Glutamatergic neuron (in vitro differentiated cells): ENCODE measurements at regions not wholly inside any gene's neighbourhood (a gene's known extent, or its start where the extent isn't known, plus 50 kb on each side); places are given as distances from the start of the nearest gene placed in this dataset.

Source experiments
- DNase-seq: peaks from one replicate; pipeline ENCODE4 v3.0.0; 2022
- H3K27ac Mint-ChIP-seq: one replicate; pipeline ENCODE4 v1.8.0; 2020; ENCODE audit warnings: mild to moderate bottlenecking, mixed read lengths, inconsistent platforms; ENCODE audit not compliant: unreplicated experiment
- H3K27me3 Mint-ChIP-seq: one replicate; pipeline ENCODE4 v1.8.0; 2020; ENCODE audit warnings: mild to moderate bottlenecking, moderate library complexity, mixed read lengths, inconsistent platforms; ENCODE audit not compliant: unreplicated experiment
- H3K36me3 Mint-ChIP-seq: one replicate; pipeline ENCODE4 v1.8.0; 2020; ENCODE audit warnings: mild to moderate bottlenecking, mixed read lengths, inconsistent platforms; ENCODE audit not compliant: unreplicated experiment
- H3K4me1 Mint-ChIP-seq: one replicate; pipeline ENCODE4 v1.8.0; 2020; ENCODE audit warnings: mild to moderate bottlenecking, low read depth, mixed read lengths, inconsistent platforms; ENCODE audit not compliant: unreplicated experiment
- H3K4me3 Mint-ChIP-seq: one replicate; pipeline ENCODE4 v1.8.0; 2020; ENCODE audit warnings: mild to moderate bottlenecking, mixed read lengths, inconsistent platforms; ENCODE audit not compliant: unreplicated experiment
- H3K9me3 Mint-ChIP-seq: one replicate; pipeline ENCODE4 v1.8.0; 2020; ENCODE audit warnings: mild to moderate bottlenecking, moderate library complexity, mixed read lengths, inconsistent platforms; ENCODE audit not compliant: unreplicated experiment
- TF ChIP-seq, protein P1 (sequence below): fragments of 200-600 bp; sonication (generic); IDR thresholded peaks from one replicate; pipeline ENCODE4 v1.5.0; 2021; ENCODE audit not compliant: partially characterized antibody, unreplicated experiment

DNA sequence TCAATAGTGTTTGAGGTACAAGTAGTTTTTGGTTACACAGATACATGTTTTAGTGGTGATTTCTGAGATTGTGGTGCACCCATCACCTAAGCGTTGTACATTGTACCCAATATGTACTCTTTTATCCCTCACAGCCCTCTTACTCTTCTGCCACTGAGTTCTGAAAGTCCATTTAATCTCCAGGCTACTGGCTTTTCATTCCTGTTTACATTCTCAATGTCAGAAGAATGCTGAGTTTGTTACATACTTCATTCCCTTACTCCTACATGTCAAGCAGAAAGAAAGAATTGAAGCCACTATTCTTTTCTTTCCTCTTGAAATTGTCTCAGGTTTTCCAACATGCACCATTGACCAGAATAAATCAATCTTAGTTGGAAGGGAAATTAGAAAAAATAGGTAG lies 1565.9 kb downstream of the PLA2G4A start:
- Mint-ChIP-seq H3K27me3 (no peaks in the 10 kb centered on the region), H3K9me3 (no peaks in the 10 kb centered on the region), H3K4me3 (no peak overlapping the region), H3K4me1 (no peaks in the 10 kb centered on the region), H3K27ac (no peak overlapping the region), H3K36me3 (no peaks in the 10 kb centered on the region)
- no peak for DNase-seq
- TF ChIP-seq, protein P1, sequence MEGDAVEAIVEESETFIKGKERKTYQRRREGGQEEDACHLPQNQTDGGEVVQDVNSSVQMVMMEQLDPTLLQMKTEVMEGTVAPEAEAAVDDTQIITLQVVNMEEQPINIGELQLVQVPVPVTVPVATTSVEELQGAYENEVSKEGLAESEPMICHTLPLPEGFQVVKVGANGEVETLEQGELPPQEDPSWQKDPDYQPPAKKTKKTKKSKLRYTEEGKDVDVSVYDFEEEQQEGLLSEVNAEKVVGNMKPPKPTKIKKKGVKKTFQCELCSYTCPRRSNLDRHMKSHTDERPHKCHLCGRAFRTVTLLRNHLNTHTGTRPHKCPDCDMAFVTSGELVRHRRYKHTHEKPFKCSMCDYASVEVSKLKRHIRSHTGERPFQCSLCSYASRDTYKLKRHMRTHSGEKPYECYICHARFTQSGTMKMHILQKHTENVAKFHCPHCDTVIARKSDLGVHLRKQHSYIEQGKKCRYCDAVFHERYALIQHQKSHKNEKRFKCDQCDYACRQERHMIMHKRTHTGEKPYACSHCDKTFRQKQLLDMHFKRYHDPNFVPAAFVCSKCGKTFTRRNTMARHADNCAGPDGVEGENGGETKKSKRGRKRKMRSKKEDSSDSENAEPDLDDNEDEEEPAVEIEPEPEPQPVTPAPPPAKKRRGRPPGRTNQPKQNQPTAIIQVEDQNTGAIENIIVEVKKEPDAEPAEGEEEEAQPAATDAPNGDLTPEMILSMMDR: no peak

DNA sequence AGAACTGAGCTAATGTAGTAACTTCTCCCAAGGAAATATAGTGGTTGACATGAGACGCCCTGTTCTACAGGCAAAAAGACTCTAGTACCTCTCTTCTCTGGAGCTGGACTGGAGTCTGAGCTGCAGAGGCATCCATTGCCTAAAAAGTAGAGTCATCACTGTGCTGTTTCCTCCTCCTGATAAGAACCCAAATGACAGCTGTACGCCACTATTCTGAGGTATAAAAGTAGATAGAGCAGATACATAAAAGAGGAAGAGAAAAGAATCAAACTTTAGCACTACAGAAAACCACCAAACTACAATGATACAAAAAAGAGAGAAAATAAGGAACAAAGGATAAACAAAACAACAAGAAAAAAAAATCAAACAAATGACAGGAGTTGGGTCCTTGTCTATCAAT lies 1568.8 kb downstream of the PLA2G4A start:
- Mint-ChIP-seq H3K36me3 (no peaks in the 10 kb centered on the region), H3K27ac (no peak overlapping the region), H3K4me1 (no peaks in the 10 kb centered on the region), H3K27me3 (no peaks in the 10 kb centered on the region), H3K4me3 (no peak overlapping the region), H3K9me3 (no peaks in the 10 kb centered on the region)
- no peak for DNase-seq
- TF ChIP-seq, protein P1: no peak

DNA sequence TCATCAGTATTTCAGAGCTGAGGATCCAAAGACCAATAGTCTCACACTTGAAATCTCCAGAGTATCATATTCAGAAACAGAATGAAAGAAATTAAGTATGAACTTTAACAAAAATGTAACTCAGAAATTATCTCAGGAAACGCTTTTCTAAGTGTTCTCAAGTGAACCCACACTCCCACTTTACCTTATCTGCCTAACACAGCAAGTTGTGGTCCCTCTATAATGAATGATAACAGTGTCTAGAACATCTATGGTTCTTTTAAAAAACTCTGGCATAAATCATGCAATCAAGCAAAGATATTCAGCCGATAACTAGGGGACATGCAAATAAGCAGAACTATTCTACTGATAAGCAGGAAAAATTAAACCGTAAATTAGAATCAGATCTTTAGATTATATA lies 1574.2 kb downstream of the PLA2G4A start:
- no peak for DNase-seq
- no peak overlapping the region for H3K27ac Mint-ChIP-seq
- H3K27me3 Mint-ChIP-seq: no peaks in the 10 kb centered on the region
- no peaks in the 10 kb centered on the region for H3K4me1 Mint-ChIP-seq
- no peaks in the 10 kb centered on the region for H3K9me3 Mint-ChIP-seq
- H3K4me3 Mint-ChIP-seq: no peak overlapping the region
- no peaks in the 10 kb centered on the region for H3K36me3 Mint-ChIP-seq
- TF ChIP-seq, protein P1: no peak

DNA sequence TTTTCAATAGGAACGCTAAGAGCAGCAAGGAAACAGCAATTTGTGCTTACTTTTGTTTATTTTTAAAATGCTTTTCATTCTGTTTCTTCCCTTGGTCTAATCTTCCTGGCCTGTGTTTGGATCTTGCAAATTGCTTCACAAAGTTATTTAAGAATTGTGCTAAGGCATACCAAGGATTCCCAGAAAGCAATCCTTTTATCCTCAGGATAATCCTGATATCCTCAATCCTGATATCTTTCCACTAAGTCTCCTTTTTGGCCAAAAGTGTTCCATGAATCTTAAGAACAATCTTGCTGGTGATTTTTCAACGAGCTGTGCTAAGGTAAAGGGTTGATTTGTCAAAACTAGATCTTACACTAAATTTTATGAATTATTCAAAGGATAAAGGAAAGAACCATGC lies 1577.9 kb downstream of the PLA2G4A start:
- Mint-ChIP-seq H3K4me1 (no peaks in the 10 kb centered on the region), H3K9me3 (no peaks in the 10 kb centered on the region), H3K27me3 (no peaks in the 10 kb centered on the region), H3K4me3 (no peak overlapping the region), H3K36me3 (no peaks in the 10 kb centered on the region), H3K27ac (no peak overlapping the region)
- DNase-seq: no peak
- TF ChIP-seq, protein P1: no peak

DNA sequence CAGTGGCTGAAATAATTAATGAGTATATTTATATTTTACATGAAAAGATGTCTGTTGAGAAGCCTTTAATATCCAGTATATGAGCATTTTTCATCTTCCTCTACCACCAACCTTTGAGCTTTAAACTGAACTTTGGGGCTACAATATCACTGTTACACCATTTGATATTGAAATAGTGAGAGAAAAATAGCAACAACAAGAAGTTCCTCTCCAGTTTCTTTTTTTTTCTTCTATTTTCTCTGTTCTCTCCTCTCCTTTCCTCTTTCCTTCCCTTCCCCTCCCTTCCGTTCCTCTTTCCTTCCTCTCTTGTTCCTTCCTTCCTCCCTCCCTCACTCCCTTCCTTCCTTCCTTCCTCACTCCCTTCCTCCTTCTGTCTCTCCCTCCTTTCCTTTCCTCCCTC lies 1591.4 kb downstream of the PLA2G4A start:
- H3K4me3 Mint-ChIP-seq: no peak overlapping the region
- H3K9me3 Mint-ChIP-seq: peaks cover 5% of the 10 kb centered on the region
- DNase-seq: no peak
- TF ChIP-seq, protein P1: no peak
- H3K4me1 Mint-ChIP-seq: peaks cover 8% of the 10 kb centered on the region
- H3K36me3 Mint-ChIP-seq: no peaks in the 10 kb centered on the region
- H3K27me3 Mint-ChIP-seq: peaks cover 4% of the 10 kb centered on the region
- H3K27ac Mint-ChIP-seq: no peak overlapping the region
